ENCODE measurements at regions not wholly inside any gene's neighbourhood (a gene's known extent, or its start where the extent isn't known, plus 50 kb on each side); places are given as distances from the start of the nearest gene placed in this dataset.

GRCh38 chr22:22079404-22080148 is 97.0 kb upstream of the TOP3B start:
- no peak for ATAC-seq
- TF ChIP-seq POLR2AphosphoS5 (IDR thresholded peaks at IDR 0.05) = no peak
- no peak for TF ChIP-seq EP300 (IDR thresholded peaks at IDR 0.05)
- TF ChIP-seq POLR2A (IDR thresholded peaks at IDR 0.05) = no peak
- TF ChIP-seq CTCF (IDR thresholded peaks at IDR 0.05) = no peak

GRCh38 chr22:22078329-22078728 is 95.7 kb upstream of the TOP3B start:
- Histone ChIP-seq H3K27ac (no peak overlapping the region), H3K4me1 (no peaks in the 10 kb centered on the region), H3K4me3 (no peak overlapping the region), H3K27me3 (peaks cover 49% of the 10 kb centered on the region), H3K9me3 (no peaks in the 10 kb centered on the region), H3K36me3 (no peaks in the 10 kb centered on the region)
- TF ChIP-seq CTCF (IDR thresholded peaks at IDR 0.05) = no peak
- no peak for TF ChIP-seq EP300 (IDR thresholded peaks at IDR 0.05)
- TF ChIP-seq POLR2AphosphoS5 (IDR thresholded peaks at IDR 0.05) = no peak
- no peak for TF ChIP-seq POLR2A (IDR thresholded peaks at IDR 0.05)
- ATAC-seq = no peak
- WGBS, 2 donors (ENCODE audit: low coverage in 1 of 2) = 56% methylated on average over 1 of the region's 1 CpG; no CpG with 5 or more reads in 1 of the 2 donors

More at GRCh38 chr22:22079404-22080148, 97.0 kb upstream of the TOP3B start:
- Histone ChIP-seq H3K36me3 (no peaks in the 10 kb centered on the region), H3K4me1 (no peaks in the 10 kb centered on the region), H3K9me3 (no peaks in the 10 kb centered on the region), H3K27ac (no peak overlapping the region), H3K27me3 (peaks cover 49% of the 10 kb centered on the region), H3K4me3 (no peak overlapping the region)
- WGBS, 2 donors (ENCODE audit: low coverage in 1 of 2) = 63 to 74% methylated on average over 3 to 5 of the region's 6 CpGs

- WGBS, 2 donors (ENCODE audit: low coverage in 1 of 2) = 25 to 41% methylated on average over 3 to 4 of the region's 4 CpGs
- Histone ChIP-seq H3K27me3 (peaks cover 42% of the 10 kb centered on the region), H3K4me1 (no peaks in the 10 kb centered on the region), H3K36me3 (no peaks in the 10 kb centered on the region), H3K4me3 (no peak overlapping the region), H3K9me3 (no peaks in the 10 kb centered on the region), H3K27ac (no peak overlapping the region)
- no peak for ATAC-seq
- TF ChIP-seq POLR2AphosphoS5 (IDR thresholded peaks at IDR 0.05) (no peak), CTCF (IDR thresholded peaks at IDR 0.05) (no peak), POLR2A (IDR thresholded peaks at IDR 0.05) (no peak), EP300 (IDR thresholded peaks at IDR 0.05) (no peak)
These were observed 94.5 kb upstream of the TOP3B start for GRCh38 chr22:22076932-22077703.

- peaks cover 38% of the 10 kb centered on the region for H3K27me3 ChIP-seq
- H3K9me3 ChIP-seq = no peaks in the 10 kb centered on the region
- ATAC-seq = no peak
- no peak overlapping the region for H3K27ac ChIP-seq
- no peak overlapping the region for H3K4me3 ChIP-seq
- H3K4me1 ChIP-seq = no peaks in the 10 kb centered on the region
- TF ChIP-seq POLR2A (IDR thresholded peaks at IDR 0.05) (no peak), CTCF (IDR thresholded peaks at IDR 0.05) (no peak), EP300 (IDR thresholded peaks at IDR 0.05) (no peak), POLR2AphosphoS5 (IDR thresholded peaks at IDR 0.05) (no peak)
- H3K36me3 ChIP-seq = no peaks in the 10 kb centered on the region
These were observed 93.8 kb upstream of the TOP3B start for GRCh38 chr22:22076361-22076760.
